Right atrium auricular region (tissue), 2 donors: ENCODE measurements at regions not wholly inside any gene's neighbourhood (a gene's known extent, or its start where the extent isn't known, plus 50 kb on each side); places are given as distances from the start of the nearest gene placed in this dataset.

Source experiments
- DNase-seq: peaks from one replicate; pipeline ENCODE4 v3.0.0-alpha.2; 2019; ENCODE audit warnings: low spot score
- H3K27ac ChIP-seq, 2 donors: fragments of 200-600 bp; sonication (generic); 1 replicate in 1 of 2; 2 replicates in 1 of 2; pipeline ENCODE4 v1.5.1; 2016 to 2019
- H3K27me3 ChIP-seq, 2 donors: fragments of 200-600 bp; sonication (generic); one replicate each; pipeline versions ENCODE4 v1.5.1 to v1.6.0; 2017 to 2019
- H3K36me3 ChIP-seq: fragments of 200-600 bp; sonication (generic); one replicate; pipeline ENCODE4 v1.5.1; 2016
- H3K4me1 ChIP-seq, 2 donors: fragments of 200-600 bp; sonication (generic); one replicate each; pipeline versions ENCODE4 v1.5.1 to v1.6.0; 2017 to 2019
- H3K4me3 ChIP-seq, 2 donors: fragments of 200-600 bp; sonication (generic); 1 replicate in 1 of 2; 2 replicates in 1 of 2; pipeline ENCODE4 v1.5.1; 2017 to 2019; ENCODE audit warnings: mild to moderate bottlenecking in 1 of 2, moderate library complexity in 1 of 2
- H3K9me3 ChIP-seq, 2 donors: fragments of 200-600 bp; sonication (generic); one replicate each; pipeline ENCODE4 v1.5.1; 2019
- TF ChIP-seq, protein P1 (sequence below), 2 donors: fragments of 200-600 bp; sonication (generic); IDR thresholded peaks; one replicate each; pipeline ENCODE4 v1.5.1; 2019; ENCODE audit warnings: antibody characterized with exemption in 2 of 2

DNA sequence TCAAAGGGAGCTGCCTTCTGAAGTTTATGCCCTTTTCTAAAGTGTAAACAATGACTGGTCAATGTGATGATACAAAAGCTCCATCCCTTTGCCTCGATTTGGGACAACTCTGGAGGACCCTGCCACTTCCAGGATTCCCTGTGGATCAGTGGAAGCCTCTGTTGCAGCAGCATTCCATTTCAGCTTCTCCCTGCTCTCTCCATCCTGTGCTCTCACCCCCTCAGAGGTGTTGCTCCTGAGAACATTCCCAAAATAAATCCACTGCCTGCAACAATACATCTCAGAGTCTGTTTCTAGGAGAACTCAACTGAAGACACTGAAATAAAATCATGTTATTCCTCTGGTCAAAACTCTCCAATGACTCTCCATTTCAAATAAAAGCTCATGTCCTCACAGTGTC lies 263.6 kb downstream of the HACE1 start:
- Histone ChIP-seq H3K4me1 (no peaks in the 10 kb centered on the region), H3K27me3 (no peaks in the 10 kb centered on the region), H3K9me3 (no peaks in the 10 kb centered on the region), H3K4me3 (no peak overlapping the region), H3K36me3 (no peaks in the 10 kb centered on the region), H3K27ac (no peak overlapping the region)
- no peak for DNase-seq
- TF ChIP-seq, protein P1, sequence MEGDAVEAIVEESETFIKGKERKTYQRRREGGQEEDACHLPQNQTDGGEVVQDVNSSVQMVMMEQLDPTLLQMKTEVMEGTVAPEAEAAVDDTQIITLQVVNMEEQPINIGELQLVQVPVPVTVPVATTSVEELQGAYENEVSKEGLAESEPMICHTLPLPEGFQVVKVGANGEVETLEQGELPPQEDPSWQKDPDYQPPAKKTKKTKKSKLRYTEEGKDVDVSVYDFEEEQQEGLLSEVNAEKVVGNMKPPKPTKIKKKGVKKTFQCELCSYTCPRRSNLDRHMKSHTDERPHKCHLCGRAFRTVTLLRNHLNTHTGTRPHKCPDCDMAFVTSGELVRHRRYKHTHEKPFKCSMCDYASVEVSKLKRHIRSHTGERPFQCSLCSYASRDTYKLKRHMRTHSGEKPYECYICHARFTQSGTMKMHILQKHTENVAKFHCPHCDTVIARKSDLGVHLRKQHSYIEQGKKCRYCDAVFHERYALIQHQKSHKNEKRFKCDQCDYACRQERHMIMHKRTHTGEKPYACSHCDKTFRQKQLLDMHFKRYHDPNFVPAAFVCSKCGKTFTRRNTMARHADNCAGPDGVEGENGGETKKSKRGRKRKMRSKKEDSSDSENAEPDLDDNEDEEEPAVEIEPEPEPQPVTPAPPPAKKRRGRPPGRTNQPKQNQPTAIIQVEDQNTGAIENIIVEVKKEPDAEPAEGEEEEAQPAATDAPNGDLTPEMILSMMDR (IDR thresholded peaks at IDR 0.05) = no peak

DNA sequence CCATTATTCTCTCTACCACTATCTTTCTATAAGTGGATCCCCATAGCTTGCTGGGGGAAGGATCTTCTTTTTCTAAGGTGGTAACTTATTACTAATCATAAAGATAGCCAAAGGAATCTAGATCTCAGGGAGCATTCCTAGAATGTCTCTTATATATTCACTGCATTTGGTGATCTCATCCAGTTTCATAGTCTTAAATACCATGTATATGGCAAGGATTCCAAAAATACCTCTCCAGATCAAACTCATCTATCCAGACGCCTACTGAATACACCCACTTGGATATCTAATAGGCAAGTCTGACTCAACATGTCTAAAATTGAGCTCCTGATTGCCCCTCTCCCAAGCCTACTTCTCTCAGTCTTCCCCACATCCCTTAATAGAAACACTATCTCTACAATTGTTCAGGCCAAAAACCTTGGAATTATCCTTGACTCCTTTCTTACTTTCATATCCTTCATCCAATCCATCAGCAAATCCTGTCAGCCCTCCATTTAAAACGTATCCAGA lies 264.4 kb downstream of the HACE1 start:
- Histone ChIP-seq H3K4me3 (no peak overlapping the region), H3K27ac (no peak overlapping the region), H3K27me3 (no peaks in the 10 kb centered on the region), H3K36me3 (no peaks in the 10 kb centered on the region), H3K4me1 (no peaks in the 10 kb centered on the region), H3K9me3 (no peaks in the 10 kb centered on the region)
- TF ChIP-seq, protein P1 (IDR thresholded peaks at IDR 0.05) = no peak
- no peak for DNase-seq

DNA sequence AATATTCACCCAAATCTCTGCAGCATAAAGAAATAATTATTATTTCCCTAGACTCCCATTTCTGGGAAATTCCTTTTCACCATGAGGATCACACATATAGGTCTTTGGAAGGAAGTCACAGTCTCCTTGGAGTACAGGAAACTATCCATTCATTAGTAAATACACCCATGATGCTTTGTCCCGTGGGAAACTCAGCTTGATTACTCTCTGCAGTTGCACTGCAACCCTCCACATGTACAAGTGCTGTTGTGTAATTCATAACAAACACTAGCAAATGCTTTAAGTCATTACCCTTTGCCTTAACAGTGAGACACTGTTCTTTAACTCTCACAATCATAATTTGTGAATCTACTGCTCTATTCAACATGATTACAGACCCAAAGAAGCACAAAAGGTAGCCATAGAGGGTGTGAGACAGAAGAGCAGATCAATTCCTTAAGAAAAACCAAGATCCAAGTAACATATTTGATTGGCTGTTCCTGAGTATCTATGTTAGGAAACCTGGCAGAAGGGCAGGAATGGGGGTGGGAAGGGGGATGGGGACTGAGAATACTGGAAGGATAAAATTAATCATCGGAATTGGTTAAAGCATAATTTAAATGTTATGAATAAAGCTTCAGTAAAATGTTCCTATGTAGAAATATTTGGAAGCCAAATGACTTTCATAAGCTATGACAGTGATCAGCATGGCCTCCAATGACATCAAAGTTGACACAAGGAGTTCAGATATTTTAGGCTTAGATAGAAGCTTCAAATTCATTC lies 268.0 kb downstream of the HACE1 start:
- TF ChIP-seq, protein P1 (IDR thresholded peaks at IDR 0.05) = no peak
- Histone ChIP-seq H3K27ac (no peak overlapping the region), H3K27me3 (no peaks in the 10 kb centered on the region), H3K36me3 (no peaks in the 10 kb centered on the region), H3K9me3 (no peaks in the 10 kb centered on the region), H3K4me3 (no peak overlapping the region), H3K4me1 (no peaks in the 10 kb centered on the region)
- DNase-seq = no peak

DNA sequence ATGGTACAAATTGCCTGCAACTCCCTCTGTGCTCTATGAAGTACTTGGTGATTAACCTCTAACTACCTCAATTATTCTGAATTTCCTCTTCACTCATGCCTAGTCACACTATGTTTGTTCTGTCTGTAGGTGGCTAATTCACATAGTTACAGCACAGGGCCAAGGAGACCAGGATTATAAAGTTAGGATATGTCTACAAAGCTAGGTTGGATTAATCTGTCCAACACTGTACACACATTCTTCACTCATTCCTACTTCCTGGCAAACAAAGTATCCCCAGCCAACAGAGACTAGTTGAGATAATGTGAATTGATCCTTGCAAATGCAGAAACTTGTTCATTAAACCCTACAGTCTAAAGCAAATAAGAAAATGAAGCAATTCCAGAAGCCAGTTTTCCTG lies 269.8 kb downstream of the HACE1 start:
- no peak overlapping the region for H3K27ac ChIP-seq
- TF ChIP-seq, protein P1 (IDR thresholded peaks at IDR 0.05) = no peak
- DNase-seq = no peak
- no peaks in the 10 kb centered on the region for H3K4me1 ChIP-seq
- no peaks in the 10 kb centered on the region for H3K9me3 ChIP-seq
- H3K36me3 ChIP-seq = no peaks in the 10 kb centered on the region
- no peak overlapping the region for H3K4me3 ChIP-seq
- H3K27me3 ChIP-seq = no peaks in the 10 kb centered on the region

DNA sequence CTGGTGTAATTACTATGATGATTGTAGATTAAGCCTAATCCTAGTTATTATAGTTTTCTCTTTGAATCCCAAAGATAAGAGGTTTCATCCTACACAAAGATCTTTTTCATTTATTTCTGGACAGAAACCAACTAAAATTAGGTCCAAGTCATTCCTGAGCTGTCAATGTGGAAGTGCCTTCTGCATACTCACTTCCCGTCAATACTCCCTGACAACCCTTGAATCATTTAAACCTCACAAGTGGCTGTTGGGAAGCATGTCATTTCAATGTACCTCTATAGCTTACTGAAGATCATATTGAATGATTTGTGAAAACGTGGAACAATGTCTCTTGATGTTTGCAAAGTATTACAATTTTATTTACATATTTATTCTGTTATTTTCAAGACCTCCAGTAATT lies 274.1 kb downstream of the HACE1 start:
- no peaks in the 10 kb centered on the region for H3K27me3 ChIP-seq
- peaks cover 0 to 7% of the 10 kb centered on the region in 2 donors for H3K9me3 ChIP-seq
- H3K4me1 ChIP-seq = no peaks in the 10 kb centered on the region
- DNase-seq = no peak
- no peak overlapping the region for H3K27ac ChIP-seq
- TF ChIP-seq, protein P1 (IDR thresholded peaks at IDR 0.05) = no peak
- no peak overlapping the region for H3K4me3 ChIP-seq
- no peaks in the 10 kb centered on the region for H3K36me3 ChIP-seq

DNA sequence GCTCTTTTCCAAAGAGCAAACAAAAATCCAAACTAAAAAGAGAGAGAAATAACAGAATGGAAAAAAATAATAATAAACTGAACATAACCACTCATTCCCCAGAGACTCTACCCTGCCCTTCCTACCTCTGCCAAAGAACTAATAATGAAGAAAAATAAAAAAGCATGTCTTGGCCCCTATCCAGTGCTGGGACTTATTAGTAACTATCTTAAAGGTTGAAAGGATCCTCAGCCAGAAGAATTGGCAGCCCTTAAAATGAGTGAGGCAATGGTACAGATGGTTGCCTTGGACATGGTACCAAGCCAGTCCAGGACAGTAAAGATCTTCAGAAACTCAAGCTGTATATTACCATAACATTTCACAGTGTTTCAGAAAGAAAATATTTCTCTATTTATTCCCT lies 279.3 kb downstream of the HACE1 start:
- Histone ChIP-seq H3K36me3 (no peaks in the 10 kb centered on the region), H3K4me3 (no peak overlapping the region), H3K4me1 (no peaks in the 10 kb centered on the region), H3K27me3 (no peaks in the 10 kb centered on the region), H3K27ac (no peak overlapping the region), H3K9me3 (peaks cover 0 to 7% of the 10 kb centered on the region in 2 donors)
- no peak for DNase-seq
- TF ChIP-seq, protein P1 (IDR thresholded peaks at IDR 0.05) = no peak
